Right lobe of liver (tissue), 6 donors: ENCODE measurements at regions not wholly inside any gene's neighbourhood (a gene's known extent, or its start where the extent isn't known, plus 50 kb on each side); places are given as distances from the start of the nearest gene placed in this dataset.

Experiments
- ATAC-seq, 4 donors: fragments of 200-7000 bp; cut with Tn5 transposase; one replicate each; pipeline ENCODE4 v1.9.1; 2020; ENCODE audit warnings: mild to moderate bottlenecking in 4 of 4, moderate library complexity in 4 of 4
- DNase-seq, 3 donors: peaks; one replicate each; pipeline ENCODE4 v3.0.0-alpha.2; 2020
- H3K27ac ChIP-seq, 3 donors: fragments of 200-600 bp; one replicate each; pipeline ENCODE4 v1.8.0; 2022
- H3K27me3 ChIP-seq, 2 donors: fragments of 200-600 bp; one replicate each; pipeline ENCODE4 v1.8.0; 2022
- H3K36me3 ChIP-seq, 4 donors: fragments of 200-600 bp; sonication (generic) in 1 of 4; one replicate each; pipeline versions ENCODE4 v1.5.1 to v1.8.0; 2017 to 2022; ENCODE audit warnings: control low read depth in 1 of 4
- H3K4me1 ChIP-seq, 4 donors: fragments of 200-600 bp; sonication (generic) in 1 of 4; one replicate each; pipeline versions ENCODE4 v1.5.1 to v1.8.0; 2017 to 2022; ENCODE audit warnings: control low read depth in 1 of 4
- H3K4me3 ChIP-seq, 3 donors: fragments of 200-600 bp; one replicate each; pipeline ENCODE4 v1.8.0; 2022
- H3K9me3 ChIP-seq, 4 donors: fragments of 200-600 bp; sonication (generic) in 1 of 4; one replicate each; pipeline versions ENCODE4 v1.5.1 to v1.8.0; 2017 to 2022; ENCODE audit warnings: control low read depth in 1 of 4
- CTCF ChIP-seq, 4 donors: fragments of 200-600 bp in 3 of 4; fragments of 450-650 bp in 1 of 4; IDR thresholded peaks; one replicate each; pipeline versions ENCODE4 v1.5.1 to v1.8.0; 2016 to 2022; ENCODE audit warnings: antibody characterized with exemption in 4 of 4, mild to moderate bottlenecking in 2 of 4
- POLR2A ChIP-seq: fragments of 450-650 bp; IDR thresholded peaks from one replicate; pipeline ENCODE4 v1.6.1; 2017; ENCODE audit warnings: antibody characterized with exemption, mild to moderate bottlenecking
- WGBS: methylation state at CpG from one replicate; pipeline ENCODE4 v1.1.6; 2018; ENCODE audit warnings: low coverage, low lambda C conversion rate; ENCODE audit not compliant: insufficient coverage; ENCODE audit errors: missing lambda C conversion rate; 5-methylcytosine and 5-hydroxymethylcytosine counted together
- intact Hi-C, 2 donors: fragments of 100-400 bp; cut with DNase I; formaldehyde crosslinking; loops; one replicate each; pipeline versions ENCODE4 v1.11.2 to v1.14.1; 2022
- donor health status: DM: no; HTN: yes; CAD: no.
- donor health status: DM: no; HTN: no; CAD: no.
- donor health status: DM: no; HTN: no; CAD: no.
- donor health status: DM: no; HTN: yes; CAD: no.
- donor health status: DM: no; HTN: yes; CAD: no.

- Histone ChIP-seq H3K9me3 (no peaks in the 10 kb centered on the region), H3K4me3 (no peak overlapping the region), H3K27me3 (no peaks in the 10 kb centered on the region), H3K36me3 (no peaks in the 10 kb centered on the region), H3K4me1 (no peaks in the 10 kb centered on the region), H3K27ac (no peak overlapping the region)
- intact Hi-C loops: no loop called here
- WGBS: 21% methylated on average over 2 of the region's 2 CpGs
- TF ChIP-seq POLR2A: no peak
- TF ChIP-seq CTCF (IDR thresholded peaks at IDR 0.05): no peak
- no peak for DNase-seq
- no peak for ATAC-seq
These were observed 557.3 kb downstream of the CD109 start for GRCh38 chr6:74253261-74253660.

GRCh38 chr6:74250161-74250818 lies 554.3 kb downstream of the CD109 start:
- Histone ChIP-seq H3K4me1 (no peaks in the 10 kb centered on the region), H3K9me3 (no peaks in the 10 kb centered on the region), H3K36me3 (no peaks in the 10 kb centered on the region), H3K27ac (no peak overlapping the region), H3K27me3 (no peaks in the 10 kb centered on the region), H3K4me3 (no peak overlapping the region)
- intact Hi-C loops: no loop called here
- ATAC-seq (no peak), DNase-seq (no peak)
- no peak for TF ChIP-seq CTCF (IDR thresholded peaks at IDR 0.05)
- TF ChIP-seq POLR2A: no peak
- 58% methylated on average over 2 of the region's 2 CpGs for WGBS

- no peaks in the 10 kb centered on the region for H3K36me3 ChIP-seq
- intact Hi-C loops: no loop called here
- TF ChIP-seq CTCF (IDR thresholded peaks at IDR 0.05): no peak
- no peak for TF ChIP-seq POLR2A
- DNase-seq (no peak), ATAC-seq (no peak)
- no peak overlapping the region for H3K27ac ChIP-seq
- no peaks in the 10 kb centered on the region for H3K27me3 ChIP-seq
- H3K4me3 ChIP-seq: no peak overlapping the region
- no peaks in the 10 kb centered on the region for H3K4me1 ChIP-seq
- WGBS: 22% methylated on average over 2 of the region's 2 CpGs
- no peaks in the 10 kb centered on the region for H3K9me3 ChIP-seq
These were observed 553.7 kb downstream of the CD109 start for GRCh38 chr6:74249658-74250057.

GRCh38 chr6:74248966-74249365 lies 553.0 kb downstream of the CD109 start:
- WGBS: 39% methylated on average over 2 of the region's 2 CpGs
- intact Hi-C loops: no loop called here
- Histone ChIP-seq H3K36me3 (no peaks in the 10 kb centered on the region), H3K9me3 (no peaks in the 10 kb centered on the region), H3K4me3 (no peak overlapping the region), H3K4me1 (no peaks in the 10 kb centered on the region), H3K27ac (no peak overlapping the region), H3K27me3 (no peaks in the 10 kb centered on the region)
- no peak for DNase-seq
- no peak for TF ChIP-seq CTCF (IDR thresholded peaks at IDR 0.05)
- TF ChIP-seq POLR2A: no peak
- ATAC-seq: no peak
